Adrenal gland (tissue), 5 donors: ENCODE measurements at regions not wholly inside any gene's neighbourhood (a gene's known extent, or its start where the extent isn't known, plus 50 kb on each side); places are given as distances from the start of the nearest gene placed in this dataset.

Experiments
- POLR2A ChIP-seq, 2 donors: fragments of 450-650 bp; IDR thresholded peaks; one replicate each; pipeline ENCODE4 v1.6.1; 2017; ENCODE audit warnings: antibody characterized with exemption in 2 of 2, mild to moderate bottlenecking in 2 of 2, moderate library complexity in 1 of 2
- TF ChIP-seq, protein P1 (sequence below), 6 experiments: fragments of 450-650 bp in 4 of 6; fragments of 200-600 bp in 2 of 6; sonication (generic) in 1 of 6; IDR thresholded peaks; 1 replicate in 5 of 6; 2 replicates in 1 of 6; pipeline versions ENCODE4 v1.5.1 to v1.8.0; 2016 to 2021; ENCODE audit warnings: antibody characterized with exemption in 6 of 6, mild to moderate bottlenecking in 2 of 6, moderate library complexity in 1 of 6
- donor health status: DM: no; HTN: no; CAD: no.

DNA sequence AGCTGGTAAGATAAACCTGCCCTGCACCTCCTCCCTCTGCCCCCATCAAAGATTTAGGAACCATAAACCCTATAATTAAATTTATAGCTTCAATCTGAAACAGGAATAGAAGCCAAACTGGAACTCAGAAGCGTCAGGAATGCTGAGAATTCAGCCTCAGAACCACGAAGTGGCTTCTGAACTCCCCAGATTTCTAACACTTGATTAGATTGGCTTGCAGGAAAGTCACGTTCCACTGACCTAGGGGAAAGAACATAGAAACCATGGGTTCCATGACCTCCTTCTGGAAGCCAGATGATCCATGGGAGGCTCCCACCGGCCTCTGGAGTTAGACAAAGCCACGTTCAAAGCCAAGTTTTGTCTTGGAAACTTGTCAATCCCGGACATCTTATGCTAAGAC, 356.5 kb downstream of the MID1IP1 start:
- TF ChIP-seq POLR2A (IDR thresholded peaks at IDR 0.05) = no peak
- TF ChIP-seq, protein P1, sequence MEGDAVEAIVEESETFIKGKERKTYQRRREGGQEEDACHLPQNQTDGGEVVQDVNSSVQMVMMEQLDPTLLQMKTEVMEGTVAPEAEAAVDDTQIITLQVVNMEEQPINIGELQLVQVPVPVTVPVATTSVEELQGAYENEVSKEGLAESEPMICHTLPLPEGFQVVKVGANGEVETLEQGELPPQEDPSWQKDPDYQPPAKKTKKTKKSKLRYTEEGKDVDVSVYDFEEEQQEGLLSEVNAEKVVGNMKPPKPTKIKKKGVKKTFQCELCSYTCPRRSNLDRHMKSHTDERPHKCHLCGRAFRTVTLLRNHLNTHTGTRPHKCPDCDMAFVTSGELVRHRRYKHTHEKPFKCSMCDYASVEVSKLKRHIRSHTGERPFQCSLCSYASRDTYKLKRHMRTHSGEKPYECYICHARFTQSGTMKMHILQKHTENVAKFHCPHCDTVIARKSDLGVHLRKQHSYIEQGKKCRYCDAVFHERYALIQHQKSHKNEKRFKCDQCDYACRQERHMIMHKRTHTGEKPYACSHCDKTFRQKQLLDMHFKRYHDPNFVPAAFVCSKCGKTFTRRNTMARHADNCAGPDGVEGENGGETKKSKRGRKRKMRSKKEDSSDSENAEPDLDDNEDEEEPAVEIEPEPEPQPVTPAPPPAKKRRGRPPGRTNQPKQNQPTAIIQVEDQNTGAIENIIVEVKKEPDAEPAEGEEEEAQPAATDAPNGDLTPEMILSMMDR (IDR thresholded peaks at IDR 0.05) = no peak
